ENCODE measurements at regions not wholly inside any gene's neighbourhood (a gene's known extent, or its start where the extent isn't known, plus 50 kb on each side); places are given as distances from the start of the nearest gene placed in this dataset.

GRCh38 chr13:104979281-104980030 lies 1556.0 kb downstream of the EFNB2 start:
- TF ChIP-seq POLR2A (IDR thresholded peaks at IDR 0.05) (no peak), CTCF (IDR thresholded peaks at IDR 0.05) (no peak)

All from breast epithelium (tissue), 3 donors.